ENCODE measurements at regions not wholly inside any gene's neighbourhood (a gene's known extent, or its start where the extent isn't known, plus 50 kb on each side); places are given as distances from the start of the nearest gene placed in this dataset.

DNA sequence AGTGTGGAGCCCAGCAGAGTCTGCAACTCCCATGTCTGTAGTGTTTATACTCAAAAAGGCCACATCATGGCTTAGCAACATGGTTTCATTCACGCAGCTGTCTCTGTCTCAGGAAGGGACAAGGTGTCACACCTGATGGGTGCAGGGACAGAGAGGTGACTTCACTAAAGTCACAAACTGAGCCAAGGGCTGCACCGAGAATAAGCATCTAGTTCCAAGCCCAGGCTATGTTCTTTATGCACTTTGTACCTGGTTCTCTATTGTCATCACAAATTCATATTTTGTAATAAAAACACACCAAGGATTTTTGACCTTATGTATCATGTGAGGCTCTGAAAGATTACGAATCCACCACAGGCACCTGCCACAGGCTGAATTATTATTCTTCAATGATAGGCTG lies 64.9 kb upstream of the STK32A start:
- Histone ChIP-seq H3K36me3 (no peaks in the 10 kb centered on the region), H3K27ac (no peak overlapping the region), H3K9me3 (no peaks in the 10 kb centered on the region), H3K4me3 (no peak overlapping the region), H3K27me3 (no peaks in the 10 kb centered on the region), H3K4me1 (ENCODE audit: insufficient read depth) (peaks cover 3% of the 10 kb centered on the region)
- no peak for DNase-seq
- TF ChIP-seq POLR2A (IDR thresholded peaks at IDR 0.05) = no peak
- no peak for TF ChIP-seq EP300 (IDR thresholded peaks at IDR 0.05)
- TF ChIP-seq, protein P1, sequence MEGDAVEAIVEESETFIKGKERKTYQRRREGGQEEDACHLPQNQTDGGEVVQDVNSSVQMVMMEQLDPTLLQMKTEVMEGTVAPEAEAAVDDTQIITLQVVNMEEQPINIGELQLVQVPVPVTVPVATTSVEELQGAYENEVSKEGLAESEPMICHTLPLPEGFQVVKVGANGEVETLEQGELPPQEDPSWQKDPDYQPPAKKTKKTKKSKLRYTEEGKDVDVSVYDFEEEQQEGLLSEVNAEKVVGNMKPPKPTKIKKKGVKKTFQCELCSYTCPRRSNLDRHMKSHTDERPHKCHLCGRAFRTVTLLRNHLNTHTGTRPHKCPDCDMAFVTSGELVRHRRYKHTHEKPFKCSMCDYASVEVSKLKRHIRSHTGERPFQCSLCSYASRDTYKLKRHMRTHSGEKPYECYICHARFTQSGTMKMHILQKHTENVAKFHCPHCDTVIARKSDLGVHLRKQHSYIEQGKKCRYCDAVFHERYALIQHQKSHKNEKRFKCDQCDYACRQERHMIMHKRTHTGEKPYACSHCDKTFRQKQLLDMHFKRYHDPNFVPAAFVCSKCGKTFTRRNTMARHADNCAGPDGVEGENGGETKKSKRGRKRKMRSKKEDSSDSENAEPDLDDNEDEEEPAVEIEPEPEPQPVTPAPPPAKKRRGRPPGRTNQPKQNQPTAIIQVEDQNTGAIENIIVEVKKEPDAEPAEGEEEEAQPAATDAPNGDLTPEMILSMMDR (IDR thresholded peaks at IDR 0.05) = no peak
- intact Hi-C loops (cut with DNase I) = no loop called here
- WGBS, 3 donors = 64 to 67% (median 67%) methylated on average over 3 of the region's 3 CpGs

DNA sequence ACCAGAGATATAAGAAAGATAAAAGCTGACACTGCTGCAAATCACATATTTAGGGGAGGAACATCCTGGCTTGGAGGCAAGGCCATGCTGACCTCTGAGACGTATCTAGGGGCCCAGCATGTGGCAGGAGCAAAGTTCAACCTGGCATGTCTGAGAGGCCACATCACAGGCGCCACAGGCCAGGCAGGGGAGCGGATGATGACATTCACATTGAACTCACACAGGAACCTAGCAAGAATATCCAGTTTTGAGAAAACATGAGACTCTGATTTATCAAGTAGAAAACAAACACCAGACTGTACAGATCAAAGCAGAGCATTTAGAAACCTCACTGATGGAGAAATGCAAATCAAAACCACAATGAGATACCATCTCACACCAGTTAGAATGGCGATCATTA lies 64.2 kb upstream of the STK32A start:
- DNase-seq = no peak
- Histone ChIP-seq H3K27me3 (no peaks in the 10 kb centered on the region), H3K4me3 (no peak overlapping the region), H3K4me1 (ENCODE audit: insufficient read depth) (peaks cover 3% of the 10 kb centered on the region), H3K9me3 (no peaks in the 10 kb centered on the region), H3K36me3 (no peaks in the 10 kb centered on the region), H3K27ac (no peak overlapping the region)
- TF ChIP-seq, protein P1 (IDR thresholded peaks at IDR 0.05) = no peak
- no peak for TF ChIP-seq POLR2A (IDR thresholded peaks at IDR 0.05)
- no peak for TF ChIP-seq EP300 (IDR thresholded peaks at IDR 0.05)
- 32 to 43% (median 32%) methylated on average over 4 of the region's 4 CpGs for WGBS, 3 donors
- intact Hi-C loops (cut with DNase I) = no loop called here

DNA sequence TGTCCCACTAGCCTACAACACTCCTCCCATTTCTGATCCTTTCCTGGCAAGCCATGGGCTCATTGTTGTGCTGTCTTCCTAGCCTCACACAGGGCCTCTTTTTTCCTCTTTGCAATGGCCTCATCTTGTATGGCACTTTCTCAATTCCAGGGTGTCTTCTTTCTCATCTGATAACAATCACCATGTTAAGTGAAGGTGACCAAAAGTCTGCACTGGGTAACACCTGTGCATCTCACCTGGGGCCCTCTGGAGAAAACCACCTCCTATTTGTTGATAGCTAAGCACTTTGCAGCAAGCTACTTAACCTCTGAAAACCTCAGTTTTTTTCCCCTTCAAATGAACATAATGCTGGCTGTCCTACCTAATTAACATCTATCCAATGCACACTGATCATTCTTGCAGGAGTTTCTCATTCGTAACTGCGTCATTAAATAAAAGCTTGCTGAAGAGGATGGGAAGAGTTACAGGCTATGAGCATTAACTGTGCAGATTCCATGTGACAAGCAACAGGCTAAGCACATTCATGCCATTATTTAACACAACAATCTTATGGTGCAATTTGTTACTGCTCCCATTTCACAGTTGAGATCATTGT lies 60.1 kb upstream of the STK32A start:
- no peak for TF ChIP-seq POLR2A (IDR thresholded peaks at IDR 0.05)
- no peak for TF ChIP-seq EP300 (IDR thresholded peaks at IDR 0.05)

DNA sequence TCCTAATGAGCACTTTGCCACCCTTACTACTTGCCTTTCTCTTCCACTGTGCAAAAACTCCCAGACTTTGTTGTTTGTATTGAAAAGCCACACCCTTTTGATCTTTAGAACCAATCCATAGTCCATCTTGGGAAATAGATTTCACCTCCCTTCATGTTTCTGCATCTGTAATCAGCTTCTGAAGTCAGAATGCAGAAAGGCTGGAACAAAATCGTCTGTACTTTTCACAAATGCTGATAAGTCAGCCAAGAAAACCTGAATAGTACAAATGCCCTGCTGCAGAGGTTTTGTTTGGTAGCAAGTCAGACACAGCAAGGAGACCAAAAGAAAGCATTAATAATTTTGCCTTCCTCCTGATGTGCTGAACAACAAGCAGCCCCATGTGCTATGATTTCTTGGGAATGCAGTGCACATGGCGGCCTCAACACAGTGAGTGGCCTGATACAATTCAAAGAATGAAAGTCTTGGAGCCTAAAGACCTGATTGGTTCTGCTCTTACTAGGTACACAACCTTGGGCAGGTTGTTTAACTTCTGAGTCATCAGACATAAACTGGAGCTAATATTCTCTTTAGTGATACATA lies 59.2 kb upstream of the STK32A start:
- TF ChIP-seq, protein P1 (IDR thresholded peaks at IDR 0.05) = no peak
- no peak for DNase-seq
- 57 to 64% (median 63%) methylated on average over 2 of the region's 2 CpGs for WGBS, 3 donors
- intact Hi-C loops (cut with DNase I) = no loop called here
- Histone ChIP-seq H3K9me3 (no peaks in the 10 kb centered on the region), H3K4me1 (ENCODE audit: insufficient read depth) (no peaks in the 10 kb centered on the region), H3K27me3 (no peaks in the 10 kb centered on the region), H3K4me3 (no peak overlapping the region), H3K27ac (no peak overlapping the region), H3K36me3 (no peaks in the 10 kb centered on the region)

More for the DNA sequence above, 60.1 kb upstream of the STK32A start:
- intact Hi-C loops (cut with DNase I) = no loop called here
- 66 to 87% (median 67%) methylated on average over 2 of the region's 2 CpGs for WGBS, 3 donors
- no peak overlapping the region for H3K27ac ChIP-seq
- H3K9me3 ChIP-seq = no peaks in the 10 kb centered on the region
- H3K27me3 ChIP-seq = no peaks in the 10 kb centered on the region
- H3K4me1 ChIP-seq (ENCODE audit: insufficient read depth) = no peaks in the 10 kb centered on the region
- DNase-seq = no peak
- H3K36me3 ChIP-seq = no peaks in the 10 kb centered on the region
- H3K4me3 ChIP-seq = no peak overlapping the region

DNA sequence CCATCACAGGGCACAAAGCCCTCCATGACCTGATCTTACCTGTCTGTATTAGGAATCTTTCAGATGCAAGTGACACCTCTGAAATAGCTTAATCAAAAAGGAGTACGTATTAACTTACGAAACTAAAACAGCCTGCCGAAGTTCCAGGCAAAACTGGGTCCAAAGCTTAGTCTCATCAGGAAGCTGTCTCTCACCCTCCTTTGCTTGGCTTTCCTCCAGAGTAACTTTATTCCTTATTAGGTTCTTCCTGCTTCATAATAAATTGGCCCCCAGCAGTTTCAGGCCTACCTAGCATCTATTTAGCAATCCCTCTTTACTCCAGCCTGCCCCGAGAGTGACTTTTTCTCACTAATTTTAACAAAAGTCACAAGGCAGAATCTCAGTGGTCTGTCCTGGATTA lies 58.4 kb upstream of the STK32A start:
- Histone ChIP-seq H3K27me3 (no peaks in the 10 kb centered on the region), H3K36me3 (no peaks in the 10 kb centered on the region), H3K27ac (no peak overlapping the region), H3K4me1 (ENCODE audit: insufficient read depth) (no peaks in the 10 kb centered on the region), H3K4me3 (no peak overlapping the region), H3K9me3 (no peaks in the 10 kb centered on the region)
- intact Hi-C loops (cut with DNase I) = no loop called here
- DNase-seq = no peak
- 66 to 76% (median 74%) methylated on average over 4 of the region's 4 CpGs for WGBS, 3 donors
- TF ChIP-seq, protein P1 (IDR thresholded peaks at IDR 0.05) = no peak
- TF ChIP-seq POLR2A (IDR thresholded peaks at IDR 0.05) (no peak), EP300 (IDR thresholded peaks at IDR 0.05) (no peak)

Data from ovary (tissue), 7 donors.